ENCODE measurements at regions not wholly inside any gene's neighbourhood (a gene's known extent, or its start where the extent isn't known, plus 50 kb on each side); places are given as distances from the start of the nearest gene placed in this dataset.
"Not testable (repeated sequence)": the region's sequence is repeated elsewhere in the genome, so short reads cannot be mapped to it uniquely, and the experiment has no call there.

GRCh38 chr6:144613859-144614258, 328.7 kb downstream of the UTRN start:
- DNase-seq (ENCODE audit: low read depth, low spot score): no peak

- DNase-seq (ENCODE audit: low read depth, low spot score): no peak
These were observed 330.7 kb downstream of the UTRN start for GRCh38 chr6:144615870-144616269.

GRCh38 chr6:144617191-144617590, 332.1 kb downstream of the UTRN start:
- no peak for DNase-seq (ENCODE audit: low read depth, low spot score)

- no peak for DNase-seq (ENCODE audit: low read depth, low spot score)
These were observed 332.6 kb downstream of the UTRN start for GRCh38 chr6:144617708-144618107.

GRCh38 chr6:144619966-144620365, 334.8 kb downstream of the UTRN start:
- DNase-seq (ENCODE audit: low read depth, low spot score): no peak

GRCh38 chr6:144621332-144621731, 336.2 kb downstream of the UTRN start:
- DNase-seq (ENCODE audit: low read depth, low spot score): no peak

- no peak for DNase-seq (ENCODE audit: low read depth, low spot score)
These were observed 339.1 kb downstream of the UTRN start for GRCh38 chr6:144624246-144624645.

GRCh38 chr6:144624716-144625115, 339.6 kb downstream of the UTRN start:
- no peak for DNase-seq (ENCODE audit: low read depth, low spot score)

- DNase-seq (ENCODE audit: low read depth, low spot score): no peak
These were observed 345.7 kb downstream of the UTRN start for GRCh38 chr6:144630857-144631256.

GRCh38 chr6:144632266-144632665, 347.1 kb downstream of the UTRN start:
- DNase-seq (ENCODE audit: low read depth, low spot score): no peak

- no peak for DNase-seq (ENCODE audit: low read depth, low spot score)
These were observed 348.8 kb downstream of the UTRN start for GRCh38 chr6:144633886-144634285.

- DNase-seq (ENCODE audit: low read depth, low spot score): no peak
These were observed 349.2 kb downstream of the UTRN start for GRCh38 chr6:144634371-144634770.

GRCh38 chr6:144635051-144635450, 349.9 kb downstream of the UTRN start:
- DNase-seq (ENCODE audit: low read depth, low spot score): no peak

GRCh38 chr6:144636025-144636424, 350.9 kb downstream of the UTRN start:
- not testable (repeated sequence) for DNase-seq (ENCODE audit: low read depth, low spot score)

GRCh38 chr6:144637541-144637940, 352.4 kb downstream of the UTRN start:
- DNase-seq (ENCODE audit: low read depth, low spot score): no peak

GRCh38 chr6:144639654-144640053, 354.5 kb downstream of the UTRN start:
- DNase-seq (ENCODE audit: low read depth, low spot score): no peak

GRCh38 chr6:144641286-144641685, 356.2 kb downstream of the UTRN start:
- no peak for DNase-seq (ENCODE audit: low read depth, low spot score)

- DNase-seq (ENCODE audit: low read depth, low spot score): peak; percentile 30
These were observed 359.6 kb downstream of the UTRN start for GRCh38 chr6:144644776-144645175.

- no peak for DNase-seq (ENCODE audit: low read depth, low spot score)
These were observed 361.2 kb downstream of the UTRN start for GRCh38 chr6:144646093-144647056.

GRCh38 chr6:144647406-144647964, 362.4 kb downstream of the UTRN start:
- no peak for DNase-seq (ENCODE audit: low read depth, low spot score)

GRCh38 chr6:144647971-144648651, 363.0 kb downstream of the UTRN start:
- DNase-seq (ENCODE audit: low read depth, low spot score): no peak

- DNase-seq (ENCODE audit: low read depth, low spot score): no peak
These were observed 363.9 kb downstream of the UTRN start for GRCh38 chr6:144649085-144649484.

All from iPS DF 19.7 (cell line).